A673 (cell line): ENCODE measurements at regions not wholly inside any gene's neighbourhood (a gene's known extent, or its start where the extent isn't known, plus 50 kb on each side); places are given as distances from the start of the nearest gene placed in this dataset.

Source experiments
- EZH2 ChIP-seq: fragments of 200-600 bp; sonication (generic); IDR thresholded peaks from 2 replicates; pipeline ENCODE4 v1.6.1; 2017; ENCODE audit warnings: borderline replicate concordance, low read depth, mild to moderate bottlenecking, mixed read lengths, antibody characterized with exemption, low read length; ENCODE audit not compliant: poor library complexity, severe bottlenecking
- TF ChIP-seq, protein P1 (sequence below): fragments of 300-800, 200-600 bp; sonication (generic); conservative IDR thresholded peaks from 2 replicates; pipeline ENCODE4 v1.5.1; 2017; ENCODE audit warnings: low read depth, mild to moderate bottlenecking, antibody characterized with exemption, low read length, moderate library complexity, mixed read lengths

DNA sequence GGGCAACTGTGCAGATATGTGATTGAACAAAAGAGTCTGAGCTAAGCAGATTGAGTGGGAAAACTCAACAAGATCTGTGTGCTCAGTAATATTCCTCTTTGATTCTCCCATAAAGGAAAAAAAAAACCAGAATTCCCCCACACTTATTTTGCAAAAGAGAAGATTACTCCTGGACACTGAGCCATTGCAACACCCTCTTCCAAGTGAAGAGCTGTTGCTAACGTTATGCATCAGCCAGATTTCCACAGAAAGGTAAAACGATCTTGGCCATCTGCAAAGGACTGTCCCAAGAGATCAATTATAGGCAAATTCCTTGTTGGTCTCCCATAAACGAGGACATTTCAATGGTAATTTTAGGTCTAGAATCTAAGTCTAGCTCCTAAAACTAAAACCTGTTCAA is 587.7 kb downstream of the C12orf50 start:
- TF ChIP-seq, protein P1, sequence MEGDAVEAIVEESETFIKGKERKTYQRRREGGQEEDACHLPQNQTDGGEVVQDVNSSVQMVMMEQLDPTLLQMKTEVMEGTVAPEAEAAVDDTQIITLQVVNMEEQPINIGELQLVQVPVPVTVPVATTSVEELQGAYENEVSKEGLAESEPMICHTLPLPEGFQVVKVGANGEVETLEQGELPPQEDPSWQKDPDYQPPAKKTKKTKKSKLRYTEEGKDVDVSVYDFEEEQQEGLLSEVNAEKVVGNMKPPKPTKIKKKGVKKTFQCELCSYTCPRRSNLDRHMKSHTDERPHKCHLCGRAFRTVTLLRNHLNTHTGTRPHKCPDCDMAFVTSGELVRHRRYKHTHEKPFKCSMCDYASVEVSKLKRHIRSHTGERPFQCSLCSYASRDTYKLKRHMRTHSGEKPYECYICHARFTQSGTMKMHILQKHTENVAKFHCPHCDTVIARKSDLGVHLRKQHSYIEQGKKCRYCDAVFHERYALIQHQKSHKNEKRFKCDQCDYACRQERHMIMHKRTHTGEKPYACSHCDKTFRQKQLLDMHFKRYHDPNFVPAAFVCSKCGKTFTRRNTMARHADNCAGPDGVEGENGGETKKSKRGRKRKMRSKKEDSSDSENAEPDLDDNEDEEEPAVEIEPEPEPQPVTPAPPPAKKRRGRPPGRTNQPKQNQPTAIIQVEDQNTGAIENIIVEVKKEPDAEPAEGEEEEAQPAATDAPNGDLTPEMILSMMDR: no peak
- no peak for TF ChIP-seq EZH2
